HG03457 (cell line): ENCODE measurements at regions not wholly inside any gene's neighbourhood (a gene's known extent, or its start where the extent isn't known, plus 50 kb on each side); places are given as distances from the start of the nearest gene placed in this dataset.

ENCODE experiments used
- ATAC-seq: cut with Tn5 transposase; IDR thresholded peaks from one replicate; pipeline ENCODE4 v1.9.1; 2021; ENCODE audit warnings: moderate number of reproducible peaks; ENCODE audit not compliant: unreplicated experiment

DNA sequence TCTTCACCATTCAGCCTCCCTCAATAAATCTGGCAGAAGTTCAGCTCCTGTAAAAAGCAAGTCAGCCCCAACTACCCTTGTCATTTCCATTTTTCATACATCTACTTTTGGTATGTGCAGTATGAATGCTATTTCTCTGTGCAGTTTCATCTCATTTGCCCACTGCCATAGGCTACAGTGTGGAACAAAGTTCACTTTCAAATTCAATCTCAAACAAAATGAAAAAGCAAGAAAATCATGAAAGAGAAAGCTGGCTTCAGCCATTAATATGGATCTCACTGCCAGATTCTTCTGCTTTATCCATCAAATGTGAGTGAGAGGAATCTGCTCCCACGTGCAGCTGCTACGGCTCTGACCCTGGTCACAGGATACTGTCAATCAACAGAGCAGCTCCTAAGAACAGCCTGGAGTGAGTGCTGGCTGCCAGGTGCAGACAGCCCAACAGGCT lies 494.2 kb downstream of the ZNF608 start:
- no peak for ATAC-seq

DNA sequence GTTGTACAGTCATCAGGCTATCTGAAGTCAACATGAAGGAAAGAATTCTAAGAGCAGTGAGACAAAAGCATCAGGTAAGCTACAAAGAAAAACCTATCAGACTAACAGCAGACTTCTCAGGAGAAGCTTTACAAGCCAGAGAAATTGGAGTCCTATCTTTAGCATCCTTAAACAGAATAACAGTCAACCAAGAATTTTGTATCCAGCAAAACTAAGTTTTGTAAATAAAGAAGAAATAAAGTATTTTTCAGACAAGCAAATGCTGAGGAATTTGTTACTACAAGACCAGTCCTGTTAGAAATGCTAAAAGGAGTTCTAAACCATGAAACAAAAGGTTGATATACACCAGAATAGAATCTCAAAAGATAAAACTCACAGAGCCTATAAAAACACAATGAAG lies 501.2 kb downstream of the ZNF608 start:
- no peak for ATAC-seq

- ATAC-seq = no peak
Measured at GRCh38 chr5:124240732-124241131, 505.7 kb downstream of the ZNF608 start.

- no peak for ATAC-seq
Measured at GRCh38 chr5:124239572-124239971, 506.9 kb downstream of the ZNF608 start.

DNA sequence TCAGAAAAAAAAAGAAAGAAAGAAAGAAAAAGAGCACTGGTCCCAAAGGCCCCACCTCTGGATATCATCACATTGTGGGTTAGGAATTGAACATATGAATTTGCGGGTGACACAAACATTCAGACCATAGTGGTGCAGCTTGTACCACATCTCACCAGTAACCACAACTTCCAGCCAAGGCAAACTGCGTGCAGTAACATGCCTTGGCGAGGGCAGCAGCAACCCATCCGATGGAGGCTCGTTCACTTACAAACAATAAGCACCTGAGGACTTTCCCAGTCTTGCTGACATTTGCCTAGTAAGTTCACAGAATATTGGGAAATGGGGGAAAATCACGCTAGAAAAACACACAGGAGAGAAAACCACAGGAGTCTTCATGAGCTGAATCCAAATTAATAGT lies 508.1 kb downstream of the ZNF608 start:
- ATAC-seq = no peak

DNA sequence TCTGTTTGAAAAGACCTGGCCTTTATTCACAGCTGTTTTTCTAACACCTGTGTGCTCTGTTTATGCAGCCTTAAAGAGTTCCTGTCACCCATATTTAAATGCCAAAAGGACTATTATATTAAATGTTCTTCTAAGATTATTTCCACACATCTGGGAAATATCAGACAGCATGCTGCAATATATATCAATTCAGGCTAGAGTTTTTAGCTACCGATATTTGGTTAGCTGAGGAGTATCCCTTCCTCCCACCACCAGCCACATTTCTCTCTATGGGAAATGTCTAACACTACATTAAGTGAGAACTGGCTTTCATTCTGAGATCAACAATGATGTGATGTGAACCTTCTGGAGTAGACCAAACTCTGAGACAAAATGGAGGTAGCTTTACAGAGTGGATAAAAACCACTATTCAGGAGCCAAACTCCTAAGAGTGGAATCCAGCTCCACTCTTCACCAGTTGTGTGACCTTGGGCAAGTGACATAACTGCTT lies 509.2 kb downstream of the ZNF608 start:
- no peak for ATAC-seq

GRCh38 chr5:124236361-124237205 lies 509.9 kb downstream of the ZNF608 start:
- no peak for ATAC-seq

GRCh38 chr5:124235576-124235975 lies 510.9 kb downstream of the ZNF608 start:
- ATAC-seq = no peak

- ATAC-seq = no peak
Measured at GRCh38 chr5:124234770-124235562, 511.5 kb downstream of the ZNF608 start.

DNA sequence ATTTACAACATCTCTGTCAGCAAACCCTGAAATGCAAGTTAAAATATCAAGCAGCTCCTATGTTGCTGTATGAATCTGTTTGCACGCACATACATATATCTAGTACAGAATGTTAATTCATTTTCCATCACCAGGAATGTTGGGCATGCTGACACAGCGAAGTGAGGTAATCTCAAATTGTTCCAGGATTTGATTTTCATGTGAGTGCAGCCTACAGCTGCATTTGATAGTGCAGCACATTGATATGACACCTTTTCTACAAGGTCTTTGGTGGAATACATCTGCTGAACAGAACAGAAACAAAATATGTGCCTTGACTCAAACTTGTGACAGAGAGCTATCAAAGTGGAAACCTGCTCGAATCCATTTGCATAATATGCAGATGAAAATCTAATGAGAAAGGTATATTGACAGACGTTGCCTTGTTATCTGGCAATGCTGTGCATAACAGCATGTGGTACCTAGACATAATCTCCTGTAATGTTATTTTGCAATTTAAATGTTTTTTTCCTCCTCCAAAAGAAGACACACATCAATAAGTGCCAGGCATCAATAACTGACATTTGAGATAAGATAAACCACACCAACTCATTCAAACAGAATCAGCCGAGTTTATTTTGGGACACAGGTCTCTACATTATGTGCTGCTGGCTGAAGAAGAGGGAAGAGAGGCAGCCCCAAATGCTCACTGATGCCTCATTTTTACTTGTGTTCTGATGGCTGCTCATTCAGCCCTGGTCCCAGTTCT lies 512.2 kb downstream of the ZNF608 start:
- no peak for ATAC-seq

DNA sequence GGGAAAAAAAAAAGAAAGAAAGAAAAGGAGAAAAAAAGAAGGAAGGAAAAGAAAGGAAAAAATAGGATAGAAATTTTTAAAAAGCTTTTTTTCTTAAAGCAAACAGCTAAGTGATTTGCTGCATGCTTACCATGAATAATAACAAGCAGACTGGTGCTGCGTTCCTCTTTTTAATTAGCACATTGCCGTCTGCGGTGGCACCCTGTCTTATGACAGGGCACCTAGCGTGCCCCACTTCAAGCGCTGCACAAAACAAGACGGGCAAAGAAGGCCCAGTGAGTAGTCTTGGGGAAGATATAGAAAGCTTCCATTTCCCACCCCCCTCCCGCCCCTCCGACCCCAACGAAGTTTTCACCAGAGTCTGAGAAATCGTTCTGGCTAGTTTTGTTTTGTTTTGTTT lies 513.9 kb downstream of the ZNF608 start:
- no peak for ATAC-seq

- no peak for ATAC-seq
Measured at GRCh38 chr5:124231802-124232201, 514.6 kb downstream of the ZNF608 start.

- ATAC-seq = no peak
Measured at GRCh38 chr5:124231230-124231629, 515.2 kb downstream of the ZNF608 start.

- no peak for ATAC-seq
Measured at GRCh38 chr5:124230456-124230855, 516.0 kb downstream of the ZNF608 start.

DNA sequence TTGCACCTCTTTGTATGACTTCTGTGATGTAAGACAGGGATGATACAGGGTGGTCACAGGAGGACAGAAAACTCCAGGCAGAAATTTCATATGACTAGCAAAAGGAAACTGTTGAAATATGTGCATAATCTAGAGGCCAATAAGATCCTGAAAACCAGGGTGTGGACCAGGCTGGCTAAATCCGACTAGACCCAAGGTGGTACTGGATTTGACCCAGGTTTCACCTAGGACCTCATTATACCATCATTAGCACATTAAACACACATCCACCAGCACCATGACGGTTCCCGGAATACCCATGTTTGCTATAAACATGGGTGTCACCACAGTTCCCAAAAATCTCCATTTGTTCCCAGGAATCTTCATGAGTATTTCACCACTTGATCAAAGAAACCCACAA lies 517.1 kb downstream of the ZNF608 start:
- no peak for ATAC-seq

DNA sequence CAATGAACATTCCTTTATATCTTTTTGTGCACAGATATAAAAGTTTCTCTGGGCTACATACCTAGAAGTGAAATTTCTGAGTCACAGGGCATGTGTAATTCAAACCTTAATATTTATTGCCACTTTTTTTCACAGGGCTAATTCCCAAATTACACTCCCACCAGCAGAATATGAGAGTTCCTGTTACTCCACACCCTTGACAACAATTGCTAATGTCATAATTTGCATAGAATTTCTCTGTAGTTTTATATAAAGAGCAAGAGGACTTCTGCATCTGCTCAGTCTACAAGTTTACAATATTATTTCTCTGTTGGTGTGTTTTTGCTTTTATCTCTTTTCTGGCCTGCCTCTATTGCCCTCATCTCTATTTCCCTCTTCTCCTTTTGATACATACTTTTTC lies 518.5 kb downstream of the ZNF608 start:
- ATAC-seq = no peak

- no peak for ATAC-seq
Measured at GRCh38 chr5:124220418-124220817, 526.0 kb downstream of the ZNF608 start.

- ATAC-seq = no peak
Measured at GRCh38 chr5:124212934-124213333, 533.5 kb downstream of the ZNF608 start.

- no peak for ATAC-seq
Measured at GRCh38 chr5:124210111-124210910, 536.1 kb downstream of the ZNF608 start.

DNA sequence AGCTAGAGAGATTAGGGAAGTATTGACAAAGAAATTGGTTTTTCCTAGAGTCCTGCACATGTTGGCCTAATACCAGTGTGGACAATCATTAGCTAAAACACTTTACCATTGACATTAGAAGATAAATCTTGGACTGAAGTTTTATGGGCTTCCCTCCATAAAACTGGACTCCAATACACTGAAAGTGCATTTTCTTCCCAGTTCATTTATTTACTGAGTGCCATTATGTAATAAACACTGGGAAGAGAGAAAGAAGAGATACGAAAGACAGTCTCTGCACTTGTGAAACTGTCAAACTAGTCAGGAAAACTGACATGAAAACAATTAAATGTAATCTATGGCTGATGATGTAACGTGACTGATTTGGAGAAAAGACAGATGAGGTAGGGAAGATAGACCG lies 539.3 kb downstream of the ZNF608 start:
- no peak for ATAC-seq
